ENCODE measurements at regions not wholly inside any gene's neighbourhood (a gene's known extent, or its start where the extent isn't known, plus 50 kb on each side); places are given as distances from the start of the nearest gene placed in this dataset.

GRCh38 chr2:239739206-239739605 lies 285.9 kb downstream of the NDUFA10 start (continued):
- TF ChIP-seq ZNF462 (CRISPR knock-in tag; IDR thresholded peaks at IDR 0.05): no peak

- Mint-ChIP-seq H3K27ac (no peak overlapping the region), H3K36me3 (ENCODE audit: low read depth) (no peaks in the 10 kb centered on the region)
- TF ChIP-seq ZNF331 (CRISPR knock-in tag; IDR thresholded peaks at IDR 0.05; ENCODE audit: low read depth) (no peak), ZNF114 (CRISPR knock-in tag; IDR thresholded peaks at IDR 0.05) (no peak), STAT1 (IDR thresholded peaks at IDR 0.05; ENCODE audit: unreplicated experiment) (no peak), REST (IDR thresholded peaks at IDR 0.05; ENCODE audit: unreplicated experiment) (no peak), CREB1 (CRISPR knock-in tag; IDR thresholded peaks at IDR 0.05; ENCODE audit: low read depth) (no peak), CTCF (conservative IDR thresholded peaks at IDR 0.05; ENCODE audit: low read depth in 2 of 2) (no peak), NANOG (IDR thresholded peaks at IDR 0.05; ENCODE audit: borderline replicate concordance) (no peak), ETS1 (IDR thresholded peaks at IDR 0.05) (no peak)
Observed at GRCh38 chr2:239738159-239738558, 287.0 kb downstream of the NDUFA10 start.

More at GRCh38 chr2:239738159-239738558, 287.0 kb downstream of the NDUFA10 start:
- Mint-ChIP-seq H3K27me3 (ENCODE audit: insufficient read depth, low read depth, poor library complexity) (no peaks in the 10 kb centered on the region), H3K9me3 (no peaks in the 10 kb centered on the region; the same call in 2 of the 3 replicates), H3K4me3 (no peak overlapping the region), H3K4me1 (peaks cover 4% of the 10 kb centered on the region; the same call in 1 of the 3 replicates)
- Histone ChIP-seq H3K79me2 (replicated peaks; ENCODE audit: insufficient read depth) (no peaks in the 10 kb centered on the region), H4K20me1 (replicated peaks; ENCODE audit: insufficient read depth) (no peaks in the 10 kb centered on the region), H3K27ac (ENCODE audit: low read depth) (no peak overlapping the region), H3K4me1 (ENCODE audit: insufficient read depth) (no peaks in the 10 kb centered on the region; the same call in 1 of the 2 replicates), H2AFZ (no peak overlapping the region), H3K27me3 (ENCODE audit: insufficient read depth) (no peaks in the 10 kb centered on the region), H3K4me2 (no peak overlapping the region), H3K9me2 (ENCODE audit: insufficient read depth) (no peaks in the 10 kb centered on the region), H3K4me3 (no peak overlapping the region), H3K36me3 (ENCODE audit: insufficient read depth) (no peaks in the 10 kb centered on the region), H3F3A (replicated peaks; ENCODE audit: low read depth) (no peaks in the 10 kb centered on the region)
- ATAC-seq (no peak), DNase-seq (ENCODE audit: low spot score) (no peak)
